ENCODE measurements at regions not wholly inside any gene's neighbourhood (a gene's known extent, or its start where the extent isn't known, plus 50 kb on each side); places are given as distances from the start of the nearest gene placed in this dataset.

GRCh38 chr6:169969372-169970099 is 218.1 kb downstream of the ERMARD start:
- TF ChIP-seq GATA2 (IDR thresholded peaks at IDR 0.05; ENCODE audit: low read depth, low read length) (no peak), GATA3 (IDR thresholded peaks at IDR 0.05; ENCODE audit: low read depth, low read length) (no peak)
